Transverse colon (tissue), 4 donors: ENCODE measurements at regions not wholly inside any gene's neighbourhood (a gene's known extent, or its start where the extent isn't known, plus 50 kb on each side); places are given as distances from the start of the nearest gene placed in this dataset.

Experiments
- POLR2A ChIP-seq: fragments of 450-650 bp; IDR thresholded peaks from one replicate; pipeline ENCODE4 v1.6.1; 2016; ENCODE audit warnings: antibody characterized with exemption, mild to moderate bottlenecking, moderate library complexity
- POLR2AphosphoS5 ChIP-seq, 3 donors: sonication (generic); formaldehyde crosslinking; IDR thresholded peaks; one replicate each; pipeline ENCODE4 v1.6.1; 2016; ENCODE audit warnings: antibody characterized with exemption in 3 of 3
- TF ChIP-seq, protein P1 (sequence below), 5 experiments: fragments of 200-600 bp in 3 of 5; fragments of 450-650 bp in 2 of 5; sonication (generic) in 3 of 5; IDR thresholded peaks; 1 replicate in 2 of 5; 2 replicates in 3 of 5; pipeline ENCODE4 v1.5.1; 2016 to 2017; ENCODE audit warnings: antibody characterized with exemption in 5 of 5, inconsistent platforms in 3 of 5, mild to moderate bottlenecking in 2 of 5, moderate library complexity in 1 of 5

DNA sequence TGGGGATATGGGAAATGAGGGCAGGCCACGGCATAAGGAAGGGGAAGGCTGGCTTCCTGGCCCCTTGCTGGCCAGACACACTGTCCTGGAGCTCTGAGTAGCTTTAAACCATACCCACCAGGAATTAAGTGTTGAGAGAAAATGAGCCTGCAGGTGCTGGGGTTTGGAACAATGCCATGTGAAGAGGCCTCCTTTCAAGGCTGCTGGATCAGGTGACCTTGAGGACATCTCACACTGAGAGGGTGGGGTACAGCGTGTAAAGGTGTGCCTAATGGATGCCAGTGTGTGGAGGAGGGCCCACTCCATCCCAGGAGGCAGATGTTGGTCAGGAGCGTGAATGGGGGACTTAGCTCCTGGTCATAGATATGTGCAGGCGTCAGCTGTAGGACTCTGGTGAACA lies 74.8 kb upstream of the MLN start:
- TF ChIP-seq POLR2AphosphoS5 (IDR thresholded peaks at IDR 0.05) = no peak
- TF ChIP-seq, protein P1, sequence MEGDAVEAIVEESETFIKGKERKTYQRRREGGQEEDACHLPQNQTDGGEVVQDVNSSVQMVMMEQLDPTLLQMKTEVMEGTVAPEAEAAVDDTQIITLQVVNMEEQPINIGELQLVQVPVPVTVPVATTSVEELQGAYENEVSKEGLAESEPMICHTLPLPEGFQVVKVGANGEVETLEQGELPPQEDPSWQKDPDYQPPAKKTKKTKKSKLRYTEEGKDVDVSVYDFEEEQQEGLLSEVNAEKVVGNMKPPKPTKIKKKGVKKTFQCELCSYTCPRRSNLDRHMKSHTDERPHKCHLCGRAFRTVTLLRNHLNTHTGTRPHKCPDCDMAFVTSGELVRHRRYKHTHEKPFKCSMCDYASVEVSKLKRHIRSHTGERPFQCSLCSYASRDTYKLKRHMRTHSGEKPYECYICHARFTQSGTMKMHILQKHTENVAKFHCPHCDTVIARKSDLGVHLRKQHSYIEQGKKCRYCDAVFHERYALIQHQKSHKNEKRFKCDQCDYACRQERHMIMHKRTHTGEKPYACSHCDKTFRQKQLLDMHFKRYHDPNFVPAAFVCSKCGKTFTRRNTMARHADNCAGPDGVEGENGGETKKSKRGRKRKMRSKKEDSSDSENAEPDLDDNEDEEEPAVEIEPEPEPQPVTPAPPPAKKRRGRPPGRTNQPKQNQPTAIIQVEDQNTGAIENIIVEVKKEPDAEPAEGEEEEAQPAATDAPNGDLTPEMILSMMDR (IDR thresholded peaks at IDR 0.05) = no peak
- TF ChIP-seq POLR2A = no peak
